GM12872 (cell line): ENCODE measurements at regions not wholly inside any gene's neighbourhood (a gene's known extent, or its start where the extent isn't known, plus 50 kb on each side); places are given as distances from the start of the nearest gene placed in this dataset.

ENCODE experiments used
- TF ChIP-seq, protein P1 (sequence below): IDR thresholded peaks from 3 replicates; pipeline ENCODE4 v1.5.1; 2011; ENCODE audit warnings: low read depth, mild to moderate bottlenecking, low read length, moderate library complexity; ENCODE audit not compliant: insufficient read depth

DNA sequence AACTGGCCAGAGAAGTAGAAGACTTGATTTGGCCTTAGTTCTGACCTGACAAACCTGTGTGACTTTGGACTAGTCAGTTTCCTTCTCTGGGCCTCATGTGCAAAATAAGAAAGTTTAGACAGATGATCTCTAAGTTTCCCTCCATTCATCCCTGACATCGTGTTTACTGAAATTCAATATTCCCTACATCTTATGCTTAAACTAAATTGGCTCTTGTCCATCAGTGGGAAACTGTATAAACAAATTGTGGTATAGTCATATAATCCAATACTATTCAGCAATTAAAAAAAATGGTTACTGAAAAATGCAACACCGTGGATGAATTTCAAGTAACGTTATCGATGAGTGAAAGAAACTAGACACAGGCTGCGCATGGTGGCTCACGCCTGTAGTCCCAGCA, 64.4 kb upstream of the HRH1 start:
- TF ChIP-seq, protein P1, sequence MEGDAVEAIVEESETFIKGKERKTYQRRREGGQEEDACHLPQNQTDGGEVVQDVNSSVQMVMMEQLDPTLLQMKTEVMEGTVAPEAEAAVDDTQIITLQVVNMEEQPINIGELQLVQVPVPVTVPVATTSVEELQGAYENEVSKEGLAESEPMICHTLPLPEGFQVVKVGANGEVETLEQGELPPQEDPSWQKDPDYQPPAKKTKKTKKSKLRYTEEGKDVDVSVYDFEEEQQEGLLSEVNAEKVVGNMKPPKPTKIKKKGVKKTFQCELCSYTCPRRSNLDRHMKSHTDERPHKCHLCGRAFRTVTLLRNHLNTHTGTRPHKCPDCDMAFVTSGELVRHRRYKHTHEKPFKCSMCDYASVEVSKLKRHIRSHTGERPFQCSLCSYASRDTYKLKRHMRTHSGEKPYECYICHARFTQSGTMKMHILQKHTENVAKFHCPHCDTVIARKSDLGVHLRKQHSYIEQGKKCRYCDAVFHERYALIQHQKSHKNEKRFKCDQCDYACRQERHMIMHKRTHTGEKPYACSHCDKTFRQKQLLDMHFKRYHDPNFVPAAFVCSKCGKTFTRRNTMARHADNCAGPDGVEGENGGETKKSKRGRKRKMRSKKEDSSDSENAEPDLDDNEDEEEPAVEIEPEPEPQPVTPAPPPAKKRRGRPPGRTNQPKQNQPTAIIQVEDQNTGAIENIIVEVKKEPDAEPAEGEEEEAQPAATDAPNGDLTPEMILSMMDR, result no peak

DNA sequence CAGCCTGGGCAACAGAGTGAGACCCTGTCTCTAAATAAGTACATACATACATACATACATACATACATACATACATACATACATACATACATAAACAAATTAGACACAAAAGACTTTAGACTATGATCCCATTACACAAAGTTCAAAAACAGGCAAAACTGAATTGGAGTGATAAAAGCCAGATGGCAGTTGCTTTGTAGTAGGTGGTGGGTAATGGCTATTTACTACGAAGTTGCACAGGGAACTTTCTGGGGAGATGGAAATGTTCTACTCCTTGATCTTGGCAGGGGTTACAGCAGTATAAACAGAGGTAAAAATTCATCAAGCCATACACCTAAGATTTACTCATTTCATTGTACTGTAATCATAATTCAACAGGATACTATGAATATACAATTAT, 63.7 kb upstream of the HRH1 start:
- TF ChIP-seq, protein P1, result no peak

DNA sequence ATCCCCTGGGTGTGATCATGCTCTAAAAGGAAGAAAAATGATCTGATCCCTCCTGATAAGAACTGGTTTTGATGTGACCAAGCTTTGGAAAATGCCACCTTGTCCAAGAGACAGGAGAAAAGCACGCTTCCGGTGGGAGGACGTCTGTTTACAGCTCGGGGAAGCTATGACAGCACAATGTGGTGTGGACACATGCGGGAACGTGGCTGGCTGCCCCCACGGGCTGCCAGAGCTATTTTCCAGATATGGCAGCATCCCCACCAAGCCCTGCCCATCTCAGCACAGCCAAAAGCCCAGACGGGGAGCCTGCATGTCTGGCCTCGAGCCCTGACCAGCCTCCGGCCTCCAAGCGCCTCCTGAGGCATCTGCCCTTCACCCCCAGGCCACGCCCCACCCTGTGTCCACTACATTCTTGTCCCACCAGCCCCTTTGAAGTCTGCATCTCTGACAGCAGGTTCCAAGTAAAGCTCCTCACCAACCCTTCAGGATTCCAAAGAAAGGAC, 63.2 kb upstream of the HRH1 start:
- TF ChIP-seq, protein P1, result no peak

DNA sequence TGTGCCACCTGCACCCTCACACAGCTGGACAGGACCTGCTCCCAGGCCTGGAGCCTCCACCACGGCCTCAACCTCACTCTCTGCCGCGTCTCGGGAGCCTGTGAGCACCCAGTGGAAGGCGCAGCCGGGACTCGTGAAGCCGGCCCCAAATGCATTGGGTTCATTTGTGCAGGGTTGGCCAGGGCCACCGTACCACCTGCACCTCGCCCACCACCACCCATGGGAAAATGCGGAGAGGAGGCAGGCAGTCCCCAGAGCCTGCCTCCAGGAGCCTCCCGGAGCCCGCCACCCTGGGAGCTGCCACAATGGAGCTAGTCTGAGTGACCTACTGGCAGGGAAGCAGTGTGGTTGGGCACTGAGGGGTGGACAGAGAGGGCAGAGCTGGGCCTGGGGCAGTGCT, 62.5 kb upstream of the HRH1 start:
- TF ChIP-seq, protein P1, result no peak

DNA sequence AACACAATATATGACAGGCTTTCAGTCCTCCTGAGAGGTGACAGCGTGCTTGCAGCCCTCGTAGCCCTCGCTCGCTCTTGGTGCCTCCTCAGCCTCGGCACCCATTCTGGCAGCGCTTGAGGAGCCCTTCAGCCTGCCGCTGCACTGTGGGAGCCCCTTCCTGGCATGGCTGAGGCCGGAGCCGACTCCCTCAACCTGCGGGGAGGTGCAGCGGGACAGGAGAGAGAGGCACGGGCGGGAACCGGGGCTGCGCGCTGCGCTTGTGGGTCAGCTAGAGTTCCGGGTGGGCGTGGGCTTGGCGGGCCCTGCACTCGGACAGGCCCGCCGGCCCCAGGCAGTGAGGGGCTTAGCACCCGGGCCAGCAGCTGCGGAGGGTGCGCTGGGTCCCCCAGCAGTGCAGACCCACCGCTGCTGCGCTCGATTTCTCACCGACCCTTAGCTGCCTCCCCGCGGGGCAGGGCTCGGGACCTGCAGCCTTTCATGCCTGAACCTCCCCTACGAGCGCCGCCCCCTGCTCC, 60.4 kb upstream of the HRH1 start:
- TF ChIP-seq, protein P1, result no peak

DNA sequence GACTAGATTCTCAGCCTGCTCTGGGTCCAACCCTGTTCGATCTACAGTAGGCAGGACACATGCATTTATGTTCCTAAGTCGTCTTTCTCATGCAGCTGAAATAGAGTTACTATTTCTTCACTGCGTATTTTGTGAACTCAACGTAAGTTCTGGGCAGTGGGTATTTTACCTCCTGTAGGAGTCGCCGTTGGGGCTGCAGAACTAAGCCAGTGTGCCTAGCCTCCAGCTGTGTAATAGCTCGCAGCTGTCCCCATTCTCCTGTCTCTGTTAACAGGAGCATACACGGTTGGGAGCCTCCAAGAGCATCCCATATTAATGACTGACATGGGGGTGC, 58.4 kb upstream of the HRH1 start:
- TF ChIP-seq, protein P1, result peak; percentile 31; the same call in 1 of the 3 replicates

DNA sequence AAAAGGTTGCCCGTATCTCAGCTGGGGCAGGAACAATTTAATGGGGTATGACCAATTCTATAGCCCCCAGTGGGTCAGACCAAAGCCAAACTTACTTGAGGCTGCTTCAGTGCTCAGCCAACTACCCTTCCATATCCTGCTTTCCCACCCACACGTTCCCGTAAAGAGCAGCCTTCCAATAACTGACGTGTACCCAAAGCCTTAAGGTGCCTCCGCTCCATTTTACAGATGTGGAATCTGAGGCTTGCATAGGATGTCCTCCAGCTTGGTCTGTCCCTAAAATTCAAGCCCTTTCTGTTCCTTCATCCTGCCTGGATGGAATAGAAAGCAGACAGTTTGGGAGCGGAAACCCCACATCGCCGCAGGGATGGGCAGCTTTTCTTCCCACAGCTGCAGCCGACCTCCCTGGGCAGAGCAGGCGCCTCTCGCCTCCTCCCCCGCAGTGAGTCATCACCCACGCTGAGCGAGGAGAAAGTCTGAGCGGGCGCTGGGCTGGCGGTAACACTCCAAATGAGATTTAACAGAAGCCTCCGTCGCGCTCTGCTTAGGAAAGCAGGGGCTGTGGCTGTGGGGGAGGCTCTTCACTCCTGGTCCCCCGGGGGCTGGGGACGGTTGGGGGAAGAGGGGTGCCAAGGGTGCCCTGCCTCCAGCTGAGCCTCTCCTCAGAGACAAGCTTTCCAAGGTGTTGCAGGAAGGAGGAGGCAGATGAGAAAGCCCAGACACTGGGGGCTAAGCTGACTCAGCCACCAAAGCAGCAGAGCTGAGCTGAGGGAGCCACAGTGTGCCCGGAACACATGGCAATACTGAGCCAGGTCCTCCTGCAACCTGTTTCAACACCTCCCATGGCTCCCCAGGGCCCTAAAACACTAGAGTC, 57.8 kb upstream of the HRH1 start:
- TF ChIP-seq, protein P1, result no peak
